ENCODE measurements at regions not wholly inside any gene's neighbourhood (a gene's known extent, or its start where the extent isn't known, plus 50 kb on each side); places are given as distances from the start of the nearest gene placed in this dataset.
"Not testable (repeated sequence)": the region's sequence is repeated elsewhere in the genome, so short reads cannot be mapped to it uniquely, and the experiment has no call there.

- no peak overlapping the region for H3K27ac Mint-ChIP-seq
- CTCF ChIA-PET: interaction anchor here (0.6 kb wide), 1 partner anchor 104 kb away, joined by 3 read pairs; no protein-coding TSS in a partner anchor
- ATAC-seq (no peak), DNase-seq (no peak)
- no peaks in the 10 kb centered on the region for H3K9me3 Mint-ChIP-seq (ENCODE audit: low read depth)
- no peak overlapping the region for H3K4me3 Mint-ChIP-seq
- peaks cover 4% of the 10 kb centered on the region for H3K4me1 Mint-ChIP-seq
- POLR2A ChIA-PET: no interaction called here
- H3K27me3 Mint-ChIP-seq: peaks cover 34% of the 10 kb centered on the region
- no peaks in the 10 kb centered on the region for H3K36me3 Mint-ChIP-seq (ENCODE audit: low read depth)
- intact Hi-C loops (cut with DNase I, micrococcal nuclease): no loop called here
Observed at GRCh38 chr22:22360014-22360413, 115.4 kb downstream of the VPREB1 start.

GRCh38 chr22:22362311-22362710 is 117.7 kb downstream of the VPREB1 start:
- Mint-ChIP-seq H3K4me3 (no peak overlapping the region), H3K27me3 (peaks cover 30% of the 10 kb centered on the region)
- intact Hi-C loops (cut with DNase I, micrococcal nuclease): no loop called here

GRCh38 chr22:22362936-22363335 is 118.3 kb downstream of the VPREB1 start:
- Mint-ChIP-seq H3K4me1 (no peaks in the 10 kb centered on the region), H3K4me3 (no peak overlapping the region), H3K27ac (no peak overlapping the region), H3K36me3 (ENCODE audit: low read depth) (no peaks in the 10 kb centered on the region), H3K9me3 (ENCODE audit: low read depth) (no peaks in the 10 kb centered on the region), H3K27me3 (peaks cover 29% of the 10 kb centered on the region)
- intact Hi-C loops (cut with DNase I, micrococcal nuclease): no loop called here
- POLR2A ChIA-PET: no interaction called here
- DNase-seq: no peak
- no peak for ATAC-seq
- CTCF ChIA-PET: no interaction called here

More at GRCh38 chr22:22362311-22362710, 117.7 kb downstream of the VPREB1 start:
- DNase-seq: no peak
- ChIA-PET CTCF (no interaction called here), POLR2A (no interaction called here)
- Mint-ChIP-seq H3K4me1 (no peaks in the 10 kb centered on the region), H3K36me3 (ENCODE audit: low read depth) (no peaks in the 10 kb centered on the region), H3K9me3 (ENCODE audit: low read depth) (no peaks in the 10 kb centered on the region), H3K27ac (no peak overlapping the region)
- ATAC-seq: no peak

GRCh38 chr22:22364207-22364606 is 119.6 kb downstream of the VPREB1 start:
- ATAC-seq (no peak), DNase-seq (no peak)
- Mint-ChIP-seq H3K4me3 (no peak overlapping the region), H3K9me3 (ENCODE audit: low read depth) (no peaks in the 10 kb centered on the region), H3K4me1 (no peaks in the 10 kb centered on the region), H3K27ac (no peak overlapping the region), H3K36me3 (ENCODE audit: low read depth) (no peaks in the 10 kb centered on the region), H3K27me3 (peaks cover 29% of the 10 kb centered on the region)
- POLR2A ChIA-PET: no interaction called here
- intact Hi-C loops (cut with DNase I, micrococcal nuclease): no loop called here
- CTCF ChIA-PET: no interaction called here

- no peak for ATAC-seq
- Mint-ChIP-seq H3K4me1 (no peaks in the 10 kb centered on the region), H3K27me3 (peaks cover 20% of the 10 kb centered on the region), H3K36me3 (ENCODE audit: low read depth) (no peaks in the 10 kb centered on the region), H3K4me3 (no peak overlapping the region), H3K9me3 (ENCODE audit: low read depth) (no peaks in the 10 kb centered on the region), H3K27ac (no peak overlapping the region)
- intact Hi-C loops (cut with DNase I, micrococcal nuclease): no loop called here
- CTCF ChIA-PET: no interaction called here
- POLR2A ChIA-PET: no interaction called here
- DNase-seq: no peak
Observed at GRCh38 chr22:22366537-22366936, 122.0 kb downstream of the VPREB1 start.

GRCh38 chr22:22368516-22368915 is 123.9 kb downstream of the VPREB1 start:
- Mint-ChIP-seq H3K4me1 (no peaks in the 10 kb centered on the region), H3K27me3 (peaks cover 21% of the 10 kb centered on the region), H3K4me3 (no peak overlapping the region), H3K9me3 (ENCODE audit: low read depth) (no peaks in the 10 kb centered on the region), H3K36me3 (ENCODE audit: low read depth) (no peaks in the 10 kb centered on the region), H3K27ac (no peak overlapping the region)
- ChIA-PET POLR2A (no interaction called here), CTCF (interaction anchor here (0.8 kb wide), 1 partner anchor 25 kb away, joined by 4 read pairs; no protein-coding TSS in a partner anchor)
- ATAC-seq: no peak
- no peak for DNase-seq
- intact Hi-C loops (cut with DNase I, micrococcal nuclease): no loop called here

- ATAC-seq; H3K27ac Mint-ChIP-seq; DNase-seq; intact Hi-C loops (cut with DNase I, micrococcal nuclease); H3K4me3 Mint-ChIP-seq; H3K9me3 Mint-ChIP-seq (ENCODE audit: low read depth); H3K4me1 Mint-ChIP-seq; H3K36me3 Mint-ChIP-seq (ENCODE audit: low read depth); POLR2A ChIA-PET: not testable (repeated sequence)
- H3K27me3 Mint-ChIP-seq: peaks cover 28% of the 10 kb centered on the region
- CTCF ChIA-PET: interaction anchor here (0.8 kb wide), 1 partner anchor 26 kb away, joined by 4 read pairs; no protein-coding TSS in a partner anchor
Observed at GRCh38 chr22:22369219-22369963, 124.8 kb downstream of the VPREB1 start.

GRCh38 chr22:22369964-22370270 is 125.3 kb downstream of the VPREB1 start:
- ATAC-seq: no peak
- POLR2A ChIA-PET: no interaction called here

GRCh38 chr22:22371031-22371541 is 126.5 kb downstream of the VPREB1 start:
- H3K4me3 Mint-ChIP-seq: no peak overlapping the region
- ChIA-PET CTCF (interaction anchor here (1.1 kb wide), 1 partner anchor 87 kb away, joined by 3 read pairs; no protein-coding TSS in a partner anchor), POLR2A (no interaction called here)
- no peaks in the 10 kb centered on the region for H3K4me1 Mint-ChIP-seq
- intact Hi-C loops (cut with DNase I, micrococcal nuclease): no loop called here
- no peak overlapping the region for H3K27ac Mint-ChIP-seq
- H3K9me3 Mint-ChIP-seq (ENCODE audit: low read depth): no peaks in the 10 kb centered on the region
- DNase-seq (no peak), ATAC-seq (no peak)
- H3K27me3 Mint-ChIP-seq: peaks cover 24% of the 10 kb centered on the region
- no peaks in the 10 kb centered on the region for H3K36me3 Mint-ChIP-seq (ENCODE audit: low read depth)

More at GRCh38 chr22:22369964-22370270, 125.3 kb downstream of the VPREB1 start:
- H3K4me1 Mint-ChIP-seq: no peaks in the 10 kb centered on the region
- CTCF ChIA-PET: no interaction called here
- intact Hi-C loops (cut with DNase I, micrococcal nuclease): no loop called here
- no peak overlapping the region for H3K4me3 Mint-ChIP-seq
- no peak for DNase-seq
- H3K9me3 Mint-ChIP-seq (ENCODE audit: low read depth): no peaks in the 10 kb centered on the region
- no peak overlapping the region for H3K27ac Mint-ChIP-seq
- no peaks in the 10 kb centered on the region for H3K36me3 Mint-ChIP-seq (ENCODE audit: low read depth)
- H3K27me3 Mint-ChIP-seq: peaks cover 24% of the 10 kb centered on the region

- H3K27me3 Mint-ChIP-seq: peaks cover 23% of the 10 kb centered on the region
- intact Hi-C loops (cut with DNase I, micrococcal nuclease): no loop called here
- no peaks in the 10 kb centered on the region for H3K4me1 Mint-ChIP-seq
- no peaks in the 10 kb centered on the region for H3K9me3 Mint-ChIP-seq (ENCODE audit: low read depth)
- ATAC-seq (no peak), DNase-seq (no peak)
- H3K36me3 Mint-ChIP-seq (ENCODE audit: low read depth): no peaks in the 10 kb centered on the region
- H3K4me3 Mint-ChIP-seq: no peak overlapping the region
- ChIA-PET POLR2A (no interaction called here), CTCF (no interaction called here)
- no peak overlapping the region for H3K27ac Mint-ChIP-seq
Observed at GRCh38 chr22:22372086-22372485, 127.5 kb downstream of the VPREB1 start.

GRCh38 chr22:22374163-22374562 is 129.6 kb downstream of the VPREB1 start:
- H3K36me3 Mint-ChIP-seq (ENCODE audit: low read depth): no peaks in the 10 kb centered on the region
- intact Hi-C loops (cut with DNase I, micrococcal nuclease): no loop called here
- H3K27ac Mint-ChIP-seq: no peak overlapping the region
- CTCF ChIA-PET: interaction anchor here (1.0 kb wide), 1 partner anchor 177 kb away, joined by 5 read pairs; no protein-coding TSS in a partner anchor
- no peak overlapping the region for H3K4me3 Mint-ChIP-seq
- H3K4me1 Mint-ChIP-seq: no peaks in the 10 kb centered on the region
- POLR2A ChIA-PET: no interaction called here
- DNase-seq (no peak), ATAC-seq (no peak)
- H3K27me3 Mint-ChIP-seq: peaks cover 23% of the 10 kb centered on the region
- H3K9me3 Mint-ChIP-seq (ENCODE audit: low read depth): no peaks in the 10 kb centered on the region

GRCh38 chr22:22374579-22374978 is 130.0 kb downstream of the VPREB1 start:
- ATAC-seq (no peak), DNase-seq (no peak)
- Mint-ChIP-seq H3K36me3 (ENCODE audit: low read depth) (no peaks in the 10 kb centered on the region), H3K27ac (no peak overlapping the region), H3K4me1 (no peaks in the 10 kb centered on the region), H3K4me3 (no peak overlapping the region), H3K27me3 (peaks cover 21% of the 10 kb centered on the region), H3K9me3 (ENCODE audit: low read depth) (no peaks in the 10 kb centered on the region)
- ChIA-PET POLR2A (no interaction called here), CTCF (interaction anchor here (0.8 to 1.0 kb wide), 2 partner anchors 32 to 177 kb away, joined by 3 to 5 read pairs; no protein-coding TSS in a partner anchor)
- intact Hi-C loops (cut with DNase I, micrococcal nuclease): no loop called here

Data from activated CD4-positive, alpha-beta T cell treated with anti-CD3 and anti-CD28 coated beads for 36 hours (primary cell).